H1 (cell line): ENCODE measurements at regions not wholly inside any gene's neighbourhood (a gene's known extent, or its start where the extent isn't known, plus 50 kb on each side); places are given as distances from the start of the nearest gene placed in this dataset.

Experiments
- CTCF ChIA-PET: fragments of 300-600 bp; sonication (Branson Sonifier 250); formaldehyde crosslinking; loops from one replicate; lab custom pipeline; 2021; ENCODE audit not compliant: partially characterized antibody; lab: Charles Lee
- POLR2A ChIA-PET: fragments of 300-600 bp; sonication (Branson Sonifier 250); formaldehyde crosslinking; loops from one replicate; lab custom pipeline; 2021; ENCODE audit warnings: inconsistent platforms; ENCODE audit not compliant: partially characterized antibody; lab: Charles Lee
- DNase-seq, 2 experiments: peaks; one replicate each; pipeline versions ENCODE4 v3.0.0 to v3.0.0-alpha.2; 2010 to 2022; ENCODE audit warnings: low spot score in 2 of 2, low read depth in 1 of 2, mixed read lengths in 1 of 2
- FAIRE-seq: peaks from 2 replicates; lab custom pipeline; 2011; peaks lifted over from hg19 to GRCh38; lab: Jason Lieb, UNC
- H2AFZ ChIP-seq: 2 replicates; pipeline ENCODE4 v1.8.1; 2012; ENCODE audit warnings: low read length, inconsistent platforms
- H2AK5ac ChIP-seq: 2 replicates; pipeline ENCODE4 v1.6.1; 2013; ENCODE audit warnings: low read depth, low read length
- H2BK120ac ChIP-seq: replicated peaks from 2 replicates; pipeline ENCODE3; 2013; ENCODE audit warnings: low read depth, low read length, inconsistent platforms
- H2BK12ac ChIP-seq: 2 replicates; pipeline ENCODE4 v1.6.1; 2013; ENCODE audit warnings: low read depth, low read length
- H2BK15ac ChIP-seq: 2 replicates; pipeline ENCODE4 v1.6.1; 2013; ENCODE audit warnings: low read length
- H2BK20ac ChIP-seq: 2 replicates; pipeline ENCODE4 v1.6.1; 2013; ENCODE audit warnings: low read length
- H2BK5ac ChIP-seq: 2 replicates; pipeline ENCODE4 v1.6.1; 2013; ENCODE audit warnings: low read depth, low read length
- H3K14ac ChIP-seq: 2 replicates; pipeline ENCODE4 v1.6.1; 2013; ENCODE audit warnings: inconsistent platforms; ENCODE audit not compliant: insufficient read length
- H3K18ac ChIP-seq: 2 replicates; pipeline ENCODE4 v1.6.1; 2013; ENCODE audit warnings: low read length; ENCODE audit errors: extremely low read depth
- H3K23ac ChIP-seq: 2 replicates; pipeline ENCODE4 v1.6.1; 2013; ENCODE audit warnings: inconsistent platforms; ENCODE audit not compliant: insufficient read length
- H3K23me2 ChIP-seq: 2 replicates; pipeline ENCODE4 v1.6.1; 2013; ENCODE audit warnings: low read depth, low read length
- H3K27ac ChIP-seq: 2 replicates; pipeline ENCODE4 v1.6.1; 2011; ENCODE audit warnings: low read depth, low read length, inconsistent platforms
- H3K27me3 ChIP-seq, 4 experiments: replicated peaks in 1 of 4; 1 replicate in 1 of 4; 2 replicates in 3 of 4; pipeline versions ENCODE4 v1.6.1 to v1.8.1; 2011 to 2013; ENCODE audit warnings: low read length in 3 of 4, mild to moderate bottlenecking in 3 of 4, inconsistent platforms in 2 of 4, mixed read lengths in 2 of 4, moderate library complexity in 1 of 4; ENCODE audit not compliant: control insufficient read depth in 3 of 4, insufficient read depth in 3 of 4; ENCODE audit errors: extremely low read depth in 1 of 4
- H3K36me3 ChIP-seq, 4 experiments: 2 replicates each; pipeline versions ENCODE4 v1.6.1 to v1.8.1; 2011 to 2013; ENCODE audit warnings: mild to moderate bottlenecking in 4 of 4, low read length in 3 of 4, moderate library complexity in 2 of 4, control low read depth in 1 of 4, inconsistent platforms in 1 of 4; ENCODE audit not compliant: insufficient read depth in 4 of 4, control insufficient read depth in 2 of 4
- H3K4ac ChIP-seq: replicated peaks from 2 replicates; pipeline ENCODE3; 2013; ENCODE audit warnings: low read length, low read depth, mixed read lengths, inconsistent platforms; ENCODE audit not compliant: insufficient read length
- H3K4me1 ChIP-seq, 4 experiments: replicated peaks in 1 of 4; 1 replicate in 1 of 4; 2 replicates in 3 of 4; pipeline versions ENCODE4 v1.6.1 to v1.8.1; 2011 to 2013; ENCODE audit warnings: low read length in 3 of 4, inconsistent platforms in 2 of 4, mixed read lengths in 1 of 4; ENCODE audit not compliant: insufficient read depth in 4 of 4, control insufficient read depth in 3 of 4
- H3K4me2 ChIP-seq, 2 experiments: 2 replicates each; pipeline versions ENCODE4 v1.6.1 to v1.8.1; 2011 to 2013; ENCODE audit warnings: low read depth in 2 of 2, low read length in 2 of 2, control low read depth in 1 of 2, inconsistent platforms in 1 of 2, mild to moderate bottlenecking in 1 of 2; ENCODE audit not compliant: insufficient read depth in 1 of 2
- H3K4me3 ChIP-seq, 4 experiments: fragments of 200-600, 300-600 bp in 1 of 4; sonication (generic), shearing (Covaris generic), sonication (Bioruptor Twin) in 1 of 4; 2 replicates each; pipeline versions ENCODE4 v1.5.1 to v1.8.1; 2011 to 2016; ENCODE audit warnings: low read length in 4 of 4, low read depth in 3 of 4, control low read depth in 2 of 4, inconsistent platforms in 2 of 4, mild to moderate bottlenecking in 2 of 4, mixed read lengths in 1 of 4, moderate library complexity in 1 of 4; ENCODE audit not compliant: insufficient read depth in 2 of 4; ENCODE audit errors: extremely low read depth in 1 of 4
- H3K56ac ChIP-seq: replicated peaks from 2 replicates; pipeline ENCODE3; 2013; ENCODE audit warnings: low read depth, mild to moderate bottlenecking, mixed read lengths, low read length, inconsistent platforms; ENCODE audit not compliant: insufficient read length
- H3K79me1 ChIP-seq: 2 replicates; pipeline ENCODE4 v1.6.1; 2013; ENCODE audit warnings: low read depth, low read length, control low read depth
- H3K79me2 ChIP-seq, 2 experiments: 2 replicates each; pipeline versions ENCODE4 v1.6.1 to v1.8.1; 2012 to 2013; ENCODE audit warnings: low read length in 2 of 2, mild to moderate bottlenecking in 2 of 2, inconsistent platforms in 1 of 2; ENCODE audit not compliant: insufficient read depth in 2 of 2, control insufficient read depth in 1 of 2
- H3K9ac ChIP-seq, 4 experiments: replicated peaks in 1 of 4; 1 replicate in 1 of 4; 2 replicates in 3 of 4; pipeline versions ENCODE4 v1.6.1 to v1.8.1; 2011 to 2013; ENCODE audit warnings: low read depth in 3 of 4, low read length in 3 of 4, control low read depth in 2 of 4, mild to moderate bottlenecking in 2 of 4, moderate library complexity in 2 of 4, inconsistent platforms in 1 of 4; ENCODE audit errors: extremely low read depth in 1 of 4
- H3K9me3 ChIP-seq, 2 experiments: 2 replicates each; pipeline versions ENCODE4 v1.6.1 to v1.8.1; 2012 to 2013; ENCODE audit warnings: mild to moderate bottlenecking in 2 of 2, moderate library complexity in 2 of 2, control low read depth in 1 of 2, inconsistent platforms in 1 of 2, low read depth in 1 of 2, low read length in 1 of 2, mixed read lengths in 1 of 2; ENCODE audit not compliant: insufficient read depth in 2 of 2
- H4K20me1 ChIP-seq, 2 experiments: replicated peaks in 1 of 2; 2 replicates each; pipeline versions ENCODE3 to v1.8.1; 2011 to 2013; ENCODE audit warnings: inconsistent platforms in 2 of 2, low read length in 2 of 2, mild to moderate bottlenecking in 1 of 2; ENCODE audit not compliant: insufficient read depth in 2 of 2, control insufficient read depth in 1 of 2
- H4K5ac ChIP-seq: 2 replicates; pipeline ENCODE4 v1.6.1; 2013; ENCODE audit warnings: low read length, low read depth, mixed read lengths, inconsistent platforms; ENCODE audit not compliant: insufficient read length
- H4K8ac ChIP-seq: 2 replicates; pipeline ENCODE4 v1.8.0; 2013; ENCODE audit warnings: mild to moderate bottlenecking, moderate library complexity, low read length, inconsistent platforms; ENCODE audit not compliant: insufficient read depth; ENCODE audit errors: extremely low read depth
- H4K91ac ChIP-seq: replicated peaks from 2 replicates; pipeline ENCODE3; 2013; ENCODE audit warnings: low read length, mixed read lengths, inconsistent platforms; ENCODE audit not compliant: insufficient read length
- CBX8 ChIP-seq: fragments of 300-800, 300-1000 bp; sonication (generic); IDR thresholded peaks from 2 replicates; pipeline ENCODE4 v1.7.1; 2016; ENCODE audit warnings: low read depth, low read length, borderline replicate concordance
- CEBPB ChIP-seq: IDR thresholded peaks from 2 replicates; pipeline ENCODE4 v1.6.1; 2012; ENCODE audit warnings: low read depth, low read length
- CTBP2 ChIP-seq: IDR thresholded peaks from 2 replicates; pipeline ENCODE4 v1.7.0; 2011; ENCODE audit warnings: borderline replicate concordance, mild to moderate bottlenecking, moderate library complexity, mixed read lengths, low read length; ENCODE audit not compliant: insufficient read depth, insufficient read length
- E2F6 ChIP-seq: IDR thresholded peaks from 2 replicates; pipeline ENCODE4 v1.6.1; 2012; ENCODE audit warnings: inconsistent platforms
- GTF2F1 ChIP-seq: IDR thresholded peaks from 2 replicates; pipeline ENCODE4 v1.6.1; 2012; ENCODE audit warnings: low read depth, low read length, improper control_type of control experiment, borderline replicate concordance
- HDAC6 ChIP-seq: IDR thresholded peaks from one replicate; pipeline ENCODE4 v1.7.1; 2012; ENCODE audit warnings: low read depth, mild to moderate bottlenecking, inconsistent platforms, low read length, moderate library complexity
- PHF8 ChIP-seq: fragments of 200-600 bp; sonication (generic); conservative IDR thresholded peaks from 2 replicates; pipeline ENCODE4 v1.7.1; 2012; ENCODE audit warnings: low read depth, mild to moderate bottlenecking, inconsistent platforms, low read length, moderate library complexity
- SIN3A ChIP-seq, 2 experiments: IDR thresholded peaks in 1 of 2; conservative IDR thresholded peaks in 1 of 2; 2 replicates each; pipeline ENCODE4 v1.6.1; 2011 to 2012; ENCODE audit warnings: low read length in 2 of 2, improper control_type of control experiment in 1 of 2, low read depth in 1 of 2, mild to moderate bottlenecking in 1 of 2
- SP4 ChIP-seq: IDR thresholded peaks from 2 replicates; pipeline ENCODE4 v1.6.1; 2012; ENCODE audit warnings: low read length, inconsistent platforms
- SUZ12 ChIP-seq: fragments of 200-600 bp; sonication (generic); IDR thresholded peaks from 2 replicates; pipeline ENCODE4 v1.6.1; 2012; ENCODE audit warnings: mild to moderate bottlenecking, inconsistent platforms, low read length, moderate library complexity, mixed read lengths
- TCF12 ChIP-seq: IDR thresholded peaks from 2 replicates; pipeline ENCODE4 v1.6.1; 2011; ENCODE audit warnings: low read depth, mild to moderate bottlenecking, low read length
- YY1 ChIP-seq: IDR thresholded peaks from 2 replicates; pipeline ENCODE4 v1.6.1; 2011; ENCODE audit warnings: low read depth, mild to moderate bottlenecking, low read length
- WGBS, 2 experiments: shearing (Covaris generic) in 1 of 2; methylation state at CpG; one replicate each; pipeline versions ENCODE4 v1.1.6 to v1.1.7; 2013 to 2015; ENCODE audit warnings: low lambda C conversion rate in 2 of 2, mixed read lengths in 2 of 2, inconsistent platforms in 1 of 2, low coverage in 1 of 2, missing lambda C conversion rate in 1 of 2; ENCODE audit not compliant: insufficient replicate concordance in 2 of 2, insufficient coverage in 1 of 2, insufficient read length in 1 of 2; ENCODE audit errors: extremely low coverage in 1 of 2, missing lambda C conversion rate in 1 of 2; 5-methylcytosine and 5-hydroxymethylcytosine counted together
- TF ChIP-seq, protein P1 (sequence below): IDR thresholded peaks from 2 replicates; pipeline ENCODE4 v1.6.1; 2012; ENCODE audit warnings: low read length, inconsistent platforms

DNA sequence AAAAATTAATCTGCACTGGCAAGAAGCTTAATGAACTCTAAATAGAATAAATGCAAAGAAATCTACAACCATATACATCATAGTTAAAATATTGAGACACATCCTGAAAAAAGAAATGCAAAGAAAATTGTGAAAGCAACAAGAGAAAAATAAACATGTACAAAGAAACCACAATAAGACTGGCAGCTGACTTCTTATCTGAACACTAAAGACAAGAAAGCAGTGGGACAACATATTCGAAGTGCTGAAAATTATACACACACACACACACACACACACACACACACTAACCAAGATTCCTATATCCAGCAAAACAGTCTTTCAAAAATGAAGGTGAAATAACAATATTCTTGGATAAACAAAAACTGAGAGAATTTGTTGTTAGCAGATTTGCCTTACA lies 366.5 kb upstream of the C16orf82 start:
- Histone ChIP-seq H3K36me3 (no peaks in the 10 kb centered on the region), H3K9me3 (no peaks in the 10 kb centered on the region; a peak in 1 of 4 replicates), H4K20me1 (no peaks in the 10 kb centered on the region), H2AFZ (no peak overlapping the region), H2AK5ac (no peak overlapping the region), H4K8ac (no peak overlapping the region), H4K5ac (no peak overlapping the region), H3K4me3 (no peak overlapping the region), H2BK15ac (no peak overlapping the region), H3K79me2 (no peaks in the 10 kb centered on the region), H4K91ac (no peak overlapping the region), H3K18ac (no peak overlapping the region), H3K79me1 (no peaks in the 10 kb centered on the region), H2BK20ac (no peak overlapping the region), H3K9ac (no peak overlapping the region), H2BK12ac (no peak overlapping the region), H3K4me1 (no peaks in the 10 kb centered on the region), H3K27me3 (no peaks in the 10 kb centered on the region), H3K4me2 (no peak overlapping the region), H3K56ac (no peak overlapping the region), H3K27ac (no peak overlapping the region), H3K23me2 (no peaks in the 10 kb centered on the region), H3K4ac (no peak overlapping the region), H3K23ac (no peak overlapping the region), H2BK5ac (no peak overlapping the region), H3K14ac (no peak overlapping the region), H2BK120ac (no peak overlapping the region)
- FAIRE-seq (no peak), DNase-seq (no peak)
- ChIA-PET CTCF (interaction anchor here (1.2 kb wide), 1 partner anchor 32 kb away, joined by 4 read pairs; no protein-coding TSS in a partner anchor), POLR2A (no interaction called here)
- 100% methylated on average over 1 of the region's 1 CpG; no CpG with 5 or more reads in 1 of the 2 experiments for WGBS, 2 experiments
- no peak for TF ChIP-seq TCF12
- TF ChIP-seq SUZ12: no peak
- no peak for TF ChIP-seq E2F6
- TF ChIP-seq PHF8: no peak
- TF ChIP-seq, protein P1, sequence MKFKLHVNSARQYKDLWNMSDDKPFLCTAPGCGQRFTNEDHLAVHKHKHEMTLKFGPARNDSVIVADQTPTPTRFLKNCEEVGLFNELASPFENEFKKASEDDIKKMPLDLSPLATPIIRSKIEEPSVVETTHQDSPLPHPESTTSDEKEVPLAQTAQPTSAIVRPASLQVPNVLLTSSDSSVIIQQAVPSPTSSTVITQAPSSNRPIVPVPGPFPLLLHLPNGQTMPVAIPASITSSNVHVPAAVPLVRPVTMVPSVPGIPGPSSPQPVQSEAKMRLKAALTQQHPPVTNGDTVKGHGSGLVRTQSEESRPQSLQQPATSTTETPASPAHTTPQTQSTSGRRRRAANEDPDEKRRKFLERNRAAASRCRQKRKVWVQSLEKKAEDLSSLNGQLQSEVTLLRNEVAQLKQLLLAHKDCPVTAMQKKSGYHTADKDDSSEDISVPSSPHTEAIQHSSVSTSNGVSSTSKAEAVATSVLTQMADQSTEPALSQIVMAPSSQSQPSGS: no peak
- TF ChIP-seq YY1: no peak
- no peak for TF ChIP-seq CBX8
- no peak for TF ChIP-seq SP4
- TF ChIP-seq CEBPB: no peak
- no peak for TF ChIP-seq HDAC6
- TF ChIP-seq GTF2F1: no peak
- TF ChIP-seq CTBP2: no peak
- TF ChIP-seq SIN3A (conservative IDR thresholded peaks at IDR 0.05 in 1 of 2, IDR thresholded peaks at IDR 0.05 in 1 of 2; ENCODE audit: low read depth in 1 of 2, low read length in 2 of 2): no peak
